ENCODE measurements at regions not wholly inside any gene's neighbourhood (a gene's known extent, or its start where the extent isn't known, plus 50 kb on each side); places are given as distances from the start of the nearest gene placed in this dataset.

DNA sequence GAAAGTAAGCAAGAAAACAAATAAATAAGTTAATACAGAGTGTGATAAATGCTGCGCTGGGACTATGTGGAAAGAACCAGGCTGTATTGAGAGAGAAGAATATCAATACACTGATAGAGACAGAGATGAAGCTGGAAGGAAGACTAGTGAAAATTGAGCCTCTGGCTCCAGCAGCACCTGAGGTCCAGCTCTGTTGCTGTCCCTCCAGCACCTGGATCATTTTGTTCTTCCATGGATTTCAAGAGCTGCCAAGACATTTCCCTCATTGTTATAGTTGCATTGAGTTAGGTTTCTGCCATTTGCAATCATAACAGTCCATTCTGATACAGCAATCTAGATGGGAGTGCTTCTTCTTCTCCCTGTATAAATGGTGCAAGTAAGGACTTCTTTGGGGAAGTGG, 242.7 kb upstream of the FGGY start:
- peaks cover 0 to 25% (median 7%) of the 10 kb centered on the region in 4 donors for H3K4me1 ChIP-seq

DNA sequence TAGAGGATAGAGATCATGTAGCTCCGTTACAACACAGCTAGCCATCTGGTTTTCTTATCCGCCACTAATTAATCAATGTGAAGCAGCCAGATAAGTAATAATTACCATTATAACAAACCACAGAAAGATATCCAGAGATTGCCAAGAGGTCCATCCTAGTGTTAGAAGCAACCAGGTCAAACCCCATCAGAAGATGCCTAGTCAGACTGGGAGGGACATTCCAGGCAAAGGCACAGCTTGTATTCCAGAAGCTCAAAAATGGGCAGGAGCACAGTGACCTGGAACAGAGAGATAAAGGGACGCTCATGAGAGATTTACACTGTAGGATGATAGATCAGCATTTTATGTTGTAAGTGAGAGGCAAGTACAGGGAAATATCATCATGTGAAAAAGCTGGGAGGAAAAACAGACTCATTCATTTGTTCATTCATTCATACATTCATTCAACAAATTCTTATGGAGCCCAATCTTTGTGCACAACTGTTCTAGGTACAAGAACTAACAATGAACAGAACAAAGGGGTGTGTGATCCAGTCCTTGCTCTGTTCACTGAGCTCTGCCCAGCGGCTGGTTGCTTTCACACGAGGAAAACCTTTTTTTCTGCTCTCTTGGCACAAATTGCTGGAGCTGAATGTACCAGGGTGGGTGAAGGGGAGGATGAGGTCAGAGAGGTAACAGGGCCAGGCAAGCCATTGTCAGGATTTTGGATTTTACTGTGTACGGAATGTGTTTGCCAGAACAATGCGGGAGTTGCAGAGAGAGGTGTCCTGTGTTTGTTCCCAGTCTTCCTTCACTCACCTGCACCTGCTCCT, 240.8 kb upstream of the FGGY start:
- intact Hi-C loops (cut with DNase I) = no loop called here
- TF ChIP-seq, protein P1, sequence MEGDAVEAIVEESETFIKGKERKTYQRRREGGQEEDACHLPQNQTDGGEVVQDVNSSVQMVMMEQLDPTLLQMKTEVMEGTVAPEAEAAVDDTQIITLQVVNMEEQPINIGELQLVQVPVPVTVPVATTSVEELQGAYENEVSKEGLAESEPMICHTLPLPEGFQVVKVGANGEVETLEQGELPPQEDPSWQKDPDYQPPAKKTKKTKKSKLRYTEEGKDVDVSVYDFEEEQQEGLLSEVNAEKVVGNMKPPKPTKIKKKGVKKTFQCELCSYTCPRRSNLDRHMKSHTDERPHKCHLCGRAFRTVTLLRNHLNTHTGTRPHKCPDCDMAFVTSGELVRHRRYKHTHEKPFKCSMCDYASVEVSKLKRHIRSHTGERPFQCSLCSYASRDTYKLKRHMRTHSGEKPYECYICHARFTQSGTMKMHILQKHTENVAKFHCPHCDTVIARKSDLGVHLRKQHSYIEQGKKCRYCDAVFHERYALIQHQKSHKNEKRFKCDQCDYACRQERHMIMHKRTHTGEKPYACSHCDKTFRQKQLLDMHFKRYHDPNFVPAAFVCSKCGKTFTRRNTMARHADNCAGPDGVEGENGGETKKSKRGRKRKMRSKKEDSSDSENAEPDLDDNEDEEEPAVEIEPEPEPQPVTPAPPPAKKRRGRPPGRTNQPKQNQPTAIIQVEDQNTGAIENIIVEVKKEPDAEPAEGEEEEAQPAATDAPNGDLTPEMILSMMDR (IDR thresholded peaks at IDR 0.05) = no peak
- TF ChIP-seq POLR2A (IDR thresholded peaks at IDR 0.05) = no peak

More for the DNA sequence above, 242.7 kb upstream of the FGGY start:
- ATAC-seq = no peak
- H3K9me3 ChIP-seq = no peaks in the 10 kb centered on the region
- no peaks in the 10 kb centered on the region for H3K27me3 ChIP-seq
- no peak overlapping the region for H3K4me3 ChIP-seq
- intact Hi-C loops (cut with DNase I) = no loop called here
- H3K36me3 ChIP-seq = no peaks in the 10 kb centered on the region
- 92% methylated on average over 1 of the region's 1 CpG for WGBS (ENCODE audit: insufficient coverage, low coverage, low lambda C conversion rate, missing lambda C conversion rate)
- TF ChIP-seq, protein P1 (IDR thresholded peaks at IDR 0.05) = no peak
- no peak for TF ChIP-seq POLR2A (IDR thresholded peaks at IDR 0.05)
- no peak for DNase-seq
- H3K27ac ChIP-seq = no peak overlapping the region

DNA sequence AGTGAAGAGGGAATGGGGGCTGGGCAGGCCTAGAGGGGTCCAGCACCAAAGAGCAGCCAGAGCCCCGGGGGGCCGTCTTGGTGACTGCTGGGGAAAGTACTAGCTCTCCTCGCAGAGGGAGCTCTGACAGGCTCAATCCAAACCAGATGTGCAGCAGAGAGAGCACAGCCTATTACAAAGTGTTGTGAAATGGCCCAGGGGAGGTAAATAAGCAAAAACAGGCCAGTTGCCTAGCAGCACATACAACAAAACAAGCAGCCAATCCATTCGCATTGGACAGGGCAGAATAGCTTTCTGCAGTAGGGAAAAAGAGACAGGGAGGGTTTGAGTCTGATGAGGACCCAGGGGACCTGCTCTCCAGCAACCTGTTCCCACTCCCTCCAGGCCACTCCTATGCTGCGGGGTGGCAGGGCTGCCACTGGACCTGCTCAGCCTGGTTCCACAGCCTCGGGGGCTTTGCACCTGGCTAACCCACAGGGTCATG, 239.6 kb upstream of the FGGY start:
- DNase-seq = peak; percentile 30 to 78 (median 62)

More for the DNA sequence above, 240.8 kb upstream of the FGGY start:
- ATAC-seq (peak in 3 of 4 donors; percentile 4 to 29 (median 17)), DNase-seq (no peak)
- Histone ChIP-seq H3K36me3 (no peaks in the 10 kb centered on the region), H3K9me3 (no peaks in the 10 kb centered on the region), H3K27ac (no peak overlapping the region), H3K4me3 (no peak overlapping the region), H3K27me3 (no peaks in the 10 kb centered on the region), H3K4me1 (peaks cover 0 to 25% (median 7%) of the 10 kb centered on the region in 4 donors)
- WGBS (ENCODE audit: insufficient coverage, low coverage, low lambda C conversion rate, missing lambda C conversion rate) = 59% methylated on average over 7 of the region's 7 CpGs

DNA sequence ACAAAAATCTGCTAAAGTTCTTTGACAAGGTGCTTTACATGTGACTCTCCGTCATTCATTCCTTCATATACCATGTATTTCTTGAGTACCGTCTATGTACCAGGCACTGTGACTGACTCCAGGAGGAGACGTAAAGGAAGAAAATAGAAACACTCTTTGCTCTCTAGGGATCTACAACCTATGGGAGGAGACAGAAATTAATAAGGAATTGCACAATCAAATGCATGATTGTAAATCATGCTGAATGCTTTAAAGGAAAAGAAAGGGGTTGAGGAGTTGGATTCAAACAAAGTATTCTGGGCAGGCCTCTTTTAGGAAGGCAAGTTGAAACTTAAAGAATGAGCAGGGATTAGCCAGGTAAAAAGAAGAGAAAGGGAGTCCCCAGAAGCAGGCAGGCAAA, 239.1 kb upstream of the FGGY start:
- intact Hi-C loops (cut with DNase I) = no loop called here
- Histone ChIP-seq H3K36me3 (no peaks in the 10 kb centered on the region), H3K27me3 (no peaks in the 10 kb centered on the region), H3K4me3 (no peak overlapping the region), H3K9me3 (no peaks in the 10 kb centered on the region), H3K27ac (no peak overlapping the region), H3K4me1 (peaks cover 0 to 14% (median 5%) of the 10 kb centered on the region in 4 donors)
- TF ChIP-seq POLR2A (IDR thresholded peaks at IDR 0.05) = no peak
- TF ChIP-seq, protein P1 (IDR thresholded peaks at IDR 0.05) = no peak
- DNase-seq (no peak), ATAC-seq (no peak)
- WGBS (ENCODE audit: insufficient coverage, low coverage, low lambda C conversion rate, missing lambda C conversion rate) = 79% methylated on average over 3 of the region's 3 CpGs

More for the DNA sequence above, 239.6 kb upstream of the FGGY start:
- H3K36me3 ChIP-seq = no peaks in the 10 kb centered on the region
- peaks cover 0 to 20% (median 6%) of the 10 kb centered on the region in 4 donors for H3K4me1 ChIP-seq
- intact Hi-C loops (cut with DNase I) = no loop called here
- no peak for TF ChIP-seq POLR2A (IDR thresholded peaks at IDR 0.05)
- TF ChIP-seq, protein P1 (IDR thresholded peaks at IDR 0.05) = peak in 2 of 4 donors; percentile 3 to 15
- no peak overlapping the region for H3K4me3 ChIP-seq
- H3K27me3 ChIP-seq = no peaks in the 10 kb centered on the region
- peak; percentile 86 to 92 (median 86) for ATAC-seq
- H3K9me3 ChIP-seq = no peaks in the 10 kb centered on the region
- H3K27ac ChIP-seq = no peak overlapping the region
- WGBS (ENCODE audit: insufficient coverage, low coverage, low lambda C conversion rate, missing lambda C conversion rate) = 9% methylated on average over 4 of the region's 6 CpGs
